ENCODE measurements at regions not wholly inside any gene's neighbourhood (a gene's known extent, or its start where the extent isn't known, plus 50 kb on each side); places are given as distances from the start of the nearest gene placed in this dataset.

- TF ChIP-seq CTCF (IDR thresholded peaks at IDR 0.05; ENCODE audit: control extremely low read depth, extremely low read depth, low read depth, missing control alignments) = no peak
- POLR2A ChIA-PET = no interaction called here
- CTCF ChIA-PET = no interaction called here
- no peak for DNase-seq (ENCODE audit: extremely low spot score)
Measured at GRCh38 chr2:65813631-65814173, 381.3 kb upstream of the SPRED2 start.

- TF ChIP-seq CTCF (IDR thresholded peaks at IDR 0.05; ENCODE audit: control extremely low read depth, extremely low read depth, low read depth, missing control alignments) = no peak
- ChIA-PET CTCF (interaction anchor here (2.0 kb wide), 1 partner anchor 12 kb away, joined by 6 read pairs; no protein-coding TSS in a partner anchor), POLR2A (no interaction called here)
- DNase-seq (ENCODE audit: extremely low spot score) = no peak
Measured at GRCh38 chr2:65812887-65813286, 380.5 kb upstream of the SPRED2 start.

- POLR2A ChIA-PET = no interaction called here
- no peak for TF ChIP-seq CTCF (IDR thresholded peaks at IDR 0.05; ENCODE audit: control extremely low read depth, extremely low read depth, low read depth, missing control alignments)
- CTCF ChIA-PET = no interaction called here
- DNase-seq (ENCODE audit: extremely low spot score) = no peak
Measured at GRCh38 chr2:65807942-65808341, 375.5 kb upstream of the SPRED2 start.

- ChIA-PET CTCF (no interaction called here), POLR2A (no interaction called here)
- DNase-seq (ENCODE audit: extremely low spot score) = no peak
- no peak for TF ChIP-seq CTCF (IDR thresholded peaks at IDR 0.05; ENCODE audit: control extremely low read depth, extremely low read depth, low read depth, missing control alignments)
Measured at GRCh38 chr2:65804777-65805176, 372.4 kb upstream of the SPRED2 start.

GRCh38 chr2:65802298-65802942 is 370.0 kb upstream of the SPRED2 start:
- CTCF ChIA-PET = interaction anchor here (1.9 kb wide), 1 partner anchor 10 kb away, joined by 6 read pairs; no protein-coding TSS in a partner anchor
- no peak for DNase-seq (ENCODE audit: extremely low spot score)
- no peak for TF ChIP-seq CTCF (IDR thresholded peaks at IDR 0.05; ENCODE audit: control extremely low read depth, extremely low read depth, low read depth, missing control alignments)
- POLR2A ChIA-PET = no interaction called here

- DNase-seq (ENCODE audit: extremely low spot score) = no peak
- CTCF ChIA-PET = interaction anchor here (1.9 kb wide), 1 partner anchor 11 kb away, joined by 6 read pairs; no protein-coding TSS in a partner anchor
- POLR2A ChIA-PET = no interaction called here
- no peak for TF ChIP-seq CTCF (IDR thresholded peaks at IDR 0.05; ENCODE audit: control extremely low read depth, extremely low read depth, low read depth, missing control alignments)
Measured at GRCh38 chr2:65800998-65801397, 368.6 kb upstream of the SPRED2 start.

Measured in GM10248 (cell line).